NCI-H748 (cell line): ENCODE measurements at regions not wholly inside any gene's neighbourhood (a gene's known extent, or its start where the extent isn't known, plus 50 kb on each side); places are given as distances from the start of the nearest gene placed in this dataset.
"Not testable (repeated sequence)": the region's sequence is repeated elsewhere in the genome, so short reads cannot be mapped to it uniquely, and the experiment has no call there.

Experiments
- DNase-seq: peaks from one replicate; lab custom pipeline; 2025; ENCODE audit not compliant: unreplicated experiment; lab: John Stamatoyannopoulos, UW

- DNase-seq: no peak
Measured at GRCh38 chr10:114708084-114708483, 50.0 kb upstream of the ABLIM1 start.

- no peak for DNase-seq
Measured at GRCh38 chr10:114708717-114709335, 50.8 kb upstream of the ABLIM1 start.

GRCh38 chr10:114709984-114710383 is 51.9 kb upstream of the ABLIM1 start:
- no peak for DNase-seq

GRCh38 chr10:114711176-114711868 is 53.2 kb upstream of the ABLIM1 start:
- peak; percentile 80 for DNase-seq

- no peak for DNase-seq
Measured at GRCh38 chr10:114711869-114712250, 53.8 kb upstream of the ABLIM1 start.

- no peak for DNase-seq
Measured at GRCh38 chr10:114713525-114714090, 55.5 kb upstream of the ABLIM1 start.

GRCh38 chr10:114714281-114714741 is 56.2 kb upstream of the ABLIM1 start:
- peak; percentile 74 for DNase-seq

GRCh38 chr10:114715171-114715670 is 57.1 kb upstream of the ABLIM1 start:
- no peak for DNase-seq

- no peak for DNase-seq
Measured at GRCh38 chr10:114716811-114717404, 58.8 kb upstream of the ABLIM1 start.

- DNase-seq: not testable (repeated sequence)
Measured at GRCh38 chr10:114717881-114718280, 59.8 kb upstream of the ABLIM1 start.

GRCh38 chr10:114718374-114718773 is 60.3 kb upstream of the ABLIM1 start:
- peak; percentile 9 for DNase-seq

- DNase-seq: peak; percentile 72
Measured at GRCh38 chr10:114719311-114719710, 61.2 kb upstream of the ABLIM1 start.

- DNase-seq: not testable (repeated sequence)
Measured at GRCh38 chr10:114720023-114720422, 61.9 kb upstream of the ABLIM1 start.

GRCh38 chr10:114720685-114721278 is 62.7 kb upstream of the ABLIM1 start:
- DNase-seq: no peak

- not testable (repeated sequence) for DNase-seq
Measured at GRCh38 chr10:114722136-114722535, 64.1 kb upstream of the ABLIM1 start.

GRCh38 chr10:114723361-114723760 is 65.3 kb upstream of the ABLIM1 start:
- no peak for DNase-seq

GRCh38 chr10:114723991-114724715 is 66.1 kb upstream of the ABLIM1 start:
- DNase-seq: no peak

- no peak for DNase-seq
Measured at GRCh38 chr10:114724716-114725106, 66.6 kb upstream of the ABLIM1 start.

- peak; percentile 2 for DNase-seq
Measured at GRCh38 chr10:114726820-114727271, 68.8 kb upstream of the ABLIM1 start.

GRCh38 chr10:114728325-114728724 is 70.2 kb upstream of the ABLIM1 start:
- DNase-seq: no peak
